KMS-11 (cell line): ENCODE measurements at regions not wholly inside any gene's neighbourhood (a gene's known extent, or its start where the extent isn't known, plus 50 kb on each side); places are given as distances from the start of the nearest gene placed in this dataset.

Source experiments
- H2AFZ ChIP-seq: fragments of 200-600 bp; sonication (generic); 2 replicates; pipeline ENCODE4 v1.6.1; 2016; ENCODE audit warnings: antibody characterized with exemption, mixed run types, low read depth
- H3K27ac ChIP-seq: fragments of 200-600 bp; sonication (generic); 2 replicates; pipeline ENCODE4 v1.6.1; 2016; ENCODE audit warnings: mild to moderate bottlenecking, mixed run types
- H3K27me3 ChIP-seq: fragments of 200-600 bp; sonication (generic); 2 replicates; pipeline ENCODE4 v1.6.1; 2017; ENCODE audit warnings: mild to moderate bottlenecking, low read depth, mixed run types, moderate library complexity; ENCODE audit not compliant: insufficient read depth
- H3K36me3 ChIP-seq: fragments of 200-600 bp; sonication (generic); 2 replicates; pipeline ENCODE4 v1.6.1; 2017; ENCODE audit warnings: mild to moderate bottlenecking, mixed run types; ENCODE audit not compliant: insufficient read depth
- H3K4me1 ChIP-seq: fragments of 200-600 bp; sonication (generic); 2 replicates; pipeline ENCODE4 v1.6.1; 2016; ENCODE audit warnings: mild to moderate bottlenecking, low read depth, mixed run types; ENCODE audit not compliant: poor library complexity, severe bottlenecking
- H3K4me2 ChIP-seq: fragments of 200-600 bp; sonication (generic); 2 replicates; pipeline ENCODE4 v1.7.0; 2016; ENCODE audit warnings: mild to moderate bottlenecking, mixed run types
- H3K4me3 ChIP-seq: fragments of 200-600 bp; sonication (generic); IDR thresholded peaks from 2 replicates; pipeline ENCODE4 v1.6.1; 2017; ENCODE audit warnings: low read depth, low read length, mixed read lengths; ENCODE audit not compliant: insufficient read depth
- H3K79me2 ChIP-seq: fragments of 200-600 bp; sonication (generic); 2 replicates; pipeline ENCODE4 v1.6.1; 2016; ENCODE audit warnings: low read depth, mixed run types; ENCODE audit not compliant: insufficient read depth
- H3K9ac ChIP-seq: fragments of 200-600 bp; sonication (generic); 2 replicates; pipeline ENCODE4 v1.6.1; 2016; ENCODE audit warnings: mild to moderate bottlenecking, mixed run types
- H4K20me1 ChIP-seq: fragments of 200-600 bp; sonication (generic); 2 replicates; pipeline ENCODE4 v1.6.1; 2016; ENCODE audit warnings: mild to moderate bottlenecking, mixed run types; ENCODE audit not compliant: insufficient read depth
- TF ChIP-seq, protein P1 (sequence below): fragments of 200-600 bp; sonication (generic); conservative IDR thresholded peaks from 2 replicates; pipeline ENCODE4 v1.6.1; 2017; ENCODE audit warnings: low read depth, mild to moderate bottlenecking, antibody characterized with exemption, low read length, moderate library complexity, mixed read lengths

DNA sequence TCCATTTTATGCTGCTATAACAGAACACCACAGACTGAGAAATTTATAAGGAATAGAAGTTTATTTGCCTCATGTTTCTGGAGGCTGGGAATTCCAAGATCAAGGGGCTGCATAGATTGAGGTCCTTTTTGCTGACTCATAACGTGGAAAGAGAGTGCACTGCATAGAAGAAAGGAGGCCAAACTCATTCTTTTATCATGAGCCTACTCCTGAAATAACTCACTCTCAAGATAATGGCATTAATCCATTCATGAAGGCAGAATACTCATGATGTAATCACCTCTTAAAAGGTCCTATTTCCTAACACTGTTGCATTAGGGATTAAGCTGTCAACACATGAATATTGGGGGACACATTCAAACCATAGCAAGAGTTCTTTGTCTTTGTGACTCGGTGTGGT is 60.0 kb upstream of the FBXO33 start:
- Histone ChIP-seq H3K36me3 (no peaks in the 10 kb centered on the region), H4K20me1 (no peaks in the 10 kb centered on the region), H3K79me2 (no peaks in the 10 kb centered on the region), H3K9ac (no peak overlapping the region), H3K27ac (no peak overlapping the region), H2AFZ (no peak overlapping the region), H3K27me3 (no peaks in the 10 kb centered on the region), H3K4me1 (peaks cover 16% of the 10 kb centered on the region), H3K4me2 (no peak overlapping the region), H3K4me3 (no peak overlapping the region)
- TF ChIP-seq, protein P1, sequence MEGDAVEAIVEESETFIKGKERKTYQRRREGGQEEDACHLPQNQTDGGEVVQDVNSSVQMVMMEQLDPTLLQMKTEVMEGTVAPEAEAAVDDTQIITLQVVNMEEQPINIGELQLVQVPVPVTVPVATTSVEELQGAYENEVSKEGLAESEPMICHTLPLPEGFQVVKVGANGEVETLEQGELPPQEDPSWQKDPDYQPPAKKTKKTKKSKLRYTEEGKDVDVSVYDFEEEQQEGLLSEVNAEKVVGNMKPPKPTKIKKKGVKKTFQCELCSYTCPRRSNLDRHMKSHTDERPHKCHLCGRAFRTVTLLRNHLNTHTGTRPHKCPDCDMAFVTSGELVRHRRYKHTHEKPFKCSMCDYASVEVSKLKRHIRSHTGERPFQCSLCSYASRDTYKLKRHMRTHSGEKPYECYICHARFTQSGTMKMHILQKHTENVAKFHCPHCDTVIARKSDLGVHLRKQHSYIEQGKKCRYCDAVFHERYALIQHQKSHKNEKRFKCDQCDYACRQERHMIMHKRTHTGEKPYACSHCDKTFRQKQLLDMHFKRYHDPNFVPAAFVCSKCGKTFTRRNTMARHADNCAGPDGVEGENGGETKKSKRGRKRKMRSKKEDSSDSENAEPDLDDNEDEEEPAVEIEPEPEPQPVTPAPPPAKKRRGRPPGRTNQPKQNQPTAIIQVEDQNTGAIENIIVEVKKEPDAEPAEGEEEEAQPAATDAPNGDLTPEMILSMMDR, result no peak

DNA sequence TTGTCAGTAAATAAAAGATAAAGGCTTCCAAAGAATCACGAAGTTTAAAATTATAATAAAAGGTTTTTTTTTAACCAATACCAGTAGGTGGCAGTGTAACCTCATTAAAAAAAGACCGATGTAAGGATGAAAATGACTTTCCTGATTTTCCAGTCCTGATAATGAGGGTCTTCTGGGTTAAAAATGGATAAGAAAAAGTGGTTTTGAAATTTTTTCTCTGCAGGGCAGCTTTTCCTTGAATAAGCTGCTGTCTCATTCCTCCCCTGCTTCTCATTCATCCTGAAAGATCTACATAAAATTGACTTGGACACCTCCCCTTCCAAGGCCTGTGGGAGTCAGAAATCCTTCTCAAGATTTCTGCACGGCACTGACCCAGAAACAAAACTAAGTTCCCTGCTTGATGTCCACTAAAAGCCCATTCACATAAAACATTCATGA is 58.9 kb upstream of the FBXO33 start:
- Histone ChIP-seq H3K27me3 (no peaks in the 10 kb centered on the region), H3K9ac (no peak overlapping the region), H3K27ac (no peak overlapping the region), H3K79me2 (no peaks in the 10 kb centered on the region), H2AFZ (0 out of 2 replicates have a peak overlapping the region, but pooled peaks have one; percentile 20), H3K4me3 (no peak overlapping the region), H4K20me1 (no peaks in the 10 kb centered on the region), H3K4me1 (peaks cover 16% of the 10 kb centered on the region), H3K4me2 (no peak overlapping the region), H3K36me3 (no peaks in the 10 kb centered on the region)
- TF ChIP-seq, protein P1, result peak; percentile 63; the same call in 1 of the 2 replicates

DNA sequence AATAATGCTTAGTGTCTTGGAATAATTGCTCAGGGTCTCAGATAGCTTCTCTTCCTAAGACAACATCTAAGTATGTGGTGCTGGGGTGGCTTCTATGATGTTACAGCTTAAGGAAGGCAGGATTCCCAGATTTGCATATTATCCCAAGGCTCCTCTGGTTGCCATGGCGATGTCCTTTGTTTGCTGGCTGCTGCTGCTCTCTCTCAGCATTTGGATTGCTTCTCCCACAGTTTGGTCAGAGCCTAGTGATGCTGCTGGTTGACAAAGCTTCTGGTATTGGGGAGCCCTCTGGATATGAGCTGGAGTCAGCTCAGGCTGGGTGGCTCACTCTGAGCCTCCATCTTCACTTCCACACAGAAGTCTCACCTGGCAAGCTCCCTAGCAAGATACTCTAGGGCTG is 56.4 kb upstream of the FBXO33 start:
- TF ChIP-seq, protein P1, result no peak
- peaks cover 16% of the 10 kb centered on the region for H3K4me1 ChIP-seq
- no peaks in the 10 kb centered on the region for H3K79me2 ChIP-seq
- no peak overlapping the region for H3K4me3 ChIP-seq
- no peak overlapping the region for H3K9ac ChIP-seq
- H4K20me1 ChIP-seq, result no peaks in the 10 kb centered on the region
- H3K27ac ChIP-seq, result no peak overlapping the region
- H3K27me3 ChIP-seq, result no peaks in the 10 kb centered on the region
- H2AFZ ChIP-seq, result no peak overlapping the region
- H3K4me2 ChIP-seq, result no peak overlapping the region
- no peaks in the 10 kb centered on the region for H3K36me3 ChIP-seq

DNA sequence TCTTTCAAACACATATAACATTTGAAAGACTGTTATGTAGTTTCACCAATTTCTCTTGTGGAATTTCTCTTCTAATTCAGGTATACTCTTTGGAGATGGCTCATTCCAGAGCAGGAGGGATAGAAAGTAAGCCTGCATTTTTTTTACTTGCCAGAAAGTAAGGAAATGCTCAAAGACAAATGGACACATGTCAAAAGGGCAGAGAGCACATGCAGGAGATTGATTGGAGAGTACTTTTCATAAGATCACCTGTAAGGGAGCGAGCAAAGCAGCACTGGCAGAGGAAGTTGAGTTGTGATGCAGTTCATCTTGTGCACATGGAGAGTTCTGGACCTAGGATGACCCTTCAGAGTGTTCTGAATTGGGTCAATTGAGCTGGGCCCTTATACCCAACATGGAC is 51.4 kb upstream of the FBXO33 start:
- no peak overlapping the region for H2AFZ ChIP-seq
- no peaks in the 10 kb centered on the region for H3K4me1 ChIP-seq
- no peak overlapping the region for H3K27ac ChIP-seq
- H3K36me3 ChIP-seq, result no peaks in the 10 kb centered on the region
- H4K20me1 ChIP-seq, result no peaks in the 10 kb centered on the region
- TF ChIP-seq, protein P1, result no peak
- H3K4me3 ChIP-seq, result no peak overlapping the region
- H3K9ac ChIP-seq, result no peak overlapping the region
- H3K79me2 ChIP-seq, result no peaks in the 10 kb centered on the region
- no peak overlapping the region for H3K4me2 ChIP-seq
- H3K27me3 ChIP-seq, result no peaks in the 10 kb centered on the region
